Right kidney (tissue), 1 donor: ENCODE measurements at regions not wholly inside any gene's neighbourhood (a gene's known extent, or its start where the extent isn't known, plus 50 kb on each side); places are given as distances from the start of the nearest gene placed in this dataset.

Experiments
- DNase-seq: peaks from one replicate; pipeline ENCODE4 v3.0.0-alpha.2; 2016

DNA sequence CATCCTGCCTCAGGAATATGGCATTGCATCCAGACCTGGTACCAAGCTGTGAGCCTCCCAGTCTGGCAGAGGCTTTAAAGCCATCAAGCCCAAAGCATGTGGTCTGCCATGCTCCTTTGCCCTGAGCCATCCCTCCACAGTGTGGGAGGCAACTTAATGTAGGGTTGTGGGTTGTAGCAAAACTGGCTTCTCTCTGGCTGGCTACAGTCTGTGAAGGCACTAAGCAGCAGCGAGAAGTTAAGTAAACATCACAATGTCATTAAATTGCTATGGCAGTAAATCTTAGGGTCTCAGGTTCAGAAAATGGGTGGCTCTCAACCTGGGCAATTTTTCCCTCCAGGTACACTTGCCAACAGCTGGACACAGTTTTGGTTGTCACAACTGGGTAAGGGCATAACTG, 472.9 kb downstream of the PREX1 start:
- DNase-seq, result no peak

DNA sequence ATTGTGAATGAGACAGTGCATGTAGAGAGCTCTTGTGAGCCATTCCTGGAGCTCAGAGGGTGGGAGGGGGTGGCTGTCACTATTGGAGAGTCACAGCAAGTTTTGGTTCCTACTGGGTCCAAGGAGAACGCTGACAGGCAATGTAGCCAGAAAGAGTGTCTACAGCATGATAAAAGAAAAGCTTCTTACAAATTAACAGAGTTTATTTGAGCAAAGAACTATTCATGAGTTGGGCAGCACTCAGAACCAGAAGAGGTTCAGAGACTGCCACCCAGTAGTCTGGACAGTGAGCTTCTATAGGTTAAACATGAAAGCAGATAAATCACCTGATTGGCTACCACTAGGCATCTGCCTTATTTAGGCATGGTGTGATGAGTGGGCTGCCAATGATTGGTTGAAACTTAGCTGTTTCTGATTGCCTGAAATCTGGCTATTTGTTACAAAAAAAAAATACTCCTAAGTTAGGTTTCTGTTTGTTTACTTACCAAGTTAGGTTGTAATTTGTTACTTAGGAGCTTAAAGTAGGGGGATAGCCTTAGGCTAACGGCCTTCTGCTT, 473.4 kb downstream of the PREX1 start:
- no peak for DNase-seq

DNA sequence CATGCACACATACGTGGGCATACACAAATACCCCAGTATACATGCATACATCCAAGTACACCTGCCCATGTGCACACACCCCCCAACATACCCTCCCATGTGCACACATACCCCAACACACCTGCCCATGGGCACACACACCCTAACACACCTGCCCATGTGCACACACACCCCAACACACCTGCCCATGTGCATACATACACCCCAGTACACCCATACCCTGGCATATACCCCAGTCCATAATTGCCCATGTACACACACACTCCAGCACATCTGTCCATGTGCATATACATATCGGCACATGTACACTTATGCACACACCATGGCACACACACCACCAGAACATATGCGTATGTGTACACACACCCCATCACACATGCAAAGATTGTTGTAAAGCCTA, 475.2 kb downstream of the PREX1 start:
- DNase-seq, result no peak

DNA sequence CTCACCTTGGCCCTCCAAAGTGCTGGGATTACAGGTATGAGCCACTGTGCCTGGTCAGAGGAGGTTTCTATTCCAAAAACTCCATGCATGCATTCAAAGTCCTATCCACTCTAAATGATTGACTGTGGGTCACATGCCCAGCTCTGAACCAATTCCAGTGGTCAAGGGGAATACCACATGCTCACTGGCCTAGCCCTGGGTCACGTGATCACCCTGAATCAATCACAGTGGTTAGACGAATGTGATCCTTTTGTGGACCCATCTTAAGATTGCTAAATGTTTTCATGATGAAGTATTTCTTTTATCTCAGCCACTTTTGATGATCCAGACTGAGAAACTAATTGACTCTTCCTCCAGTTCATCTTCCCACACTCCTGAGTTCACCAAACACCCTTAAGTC, 475.8 kb downstream of the PREX1 start:
- no peak for DNase-seq

DNA sequence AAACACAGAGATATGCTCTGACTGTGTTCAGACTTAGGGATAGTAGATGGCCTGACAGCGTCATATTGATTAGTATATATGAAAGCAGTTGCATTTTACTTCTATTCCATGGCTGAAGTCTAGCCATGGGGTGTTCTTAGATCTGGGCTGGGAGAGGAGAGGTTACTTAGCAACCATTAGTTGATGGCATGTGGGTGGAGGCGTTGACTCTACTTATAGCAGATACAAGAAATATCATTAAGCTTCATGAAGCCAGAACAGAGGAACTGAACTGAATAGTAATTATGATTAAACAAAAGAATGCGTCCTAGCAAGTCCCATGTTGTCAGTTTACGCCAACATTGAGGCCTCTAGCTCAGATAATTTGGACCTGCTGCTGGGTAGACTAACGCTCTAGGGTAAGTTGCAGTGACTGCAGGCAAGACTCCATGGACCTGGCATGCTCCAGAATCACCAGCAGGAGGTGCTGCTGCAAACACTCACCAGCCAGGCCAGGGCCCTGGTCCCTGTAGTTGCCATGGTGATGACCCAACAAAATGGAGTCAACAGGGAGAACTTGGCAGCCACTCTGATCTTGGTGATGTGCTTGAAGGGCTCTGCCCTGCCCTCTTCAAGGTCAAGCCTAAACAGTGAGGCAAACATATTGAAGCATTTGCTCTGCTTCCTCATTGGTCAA, 477.3 kb downstream of the PREX1 start:
- DNase-seq, result no peak

DNA sequence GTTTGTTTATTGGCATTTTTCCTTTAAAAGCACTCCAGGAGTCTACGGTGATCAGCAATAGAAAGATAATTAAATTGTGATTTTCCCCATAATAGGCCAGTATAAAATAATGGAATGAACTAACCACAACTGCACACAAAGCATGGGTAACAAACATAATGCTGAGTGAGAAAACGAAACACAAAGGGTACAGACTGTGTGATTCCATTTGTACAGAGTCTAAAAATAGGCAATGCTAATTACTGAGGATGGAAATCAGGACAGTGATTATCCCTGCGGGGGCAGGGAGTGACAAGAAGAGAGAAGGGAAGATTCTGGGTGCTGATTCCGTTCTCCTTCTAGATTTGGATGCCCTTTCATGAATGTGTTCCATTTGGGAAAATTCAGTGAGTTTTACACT, 478.1 kb downstream of the PREX1 start:
- no peak for DNase-seq

DNA sequence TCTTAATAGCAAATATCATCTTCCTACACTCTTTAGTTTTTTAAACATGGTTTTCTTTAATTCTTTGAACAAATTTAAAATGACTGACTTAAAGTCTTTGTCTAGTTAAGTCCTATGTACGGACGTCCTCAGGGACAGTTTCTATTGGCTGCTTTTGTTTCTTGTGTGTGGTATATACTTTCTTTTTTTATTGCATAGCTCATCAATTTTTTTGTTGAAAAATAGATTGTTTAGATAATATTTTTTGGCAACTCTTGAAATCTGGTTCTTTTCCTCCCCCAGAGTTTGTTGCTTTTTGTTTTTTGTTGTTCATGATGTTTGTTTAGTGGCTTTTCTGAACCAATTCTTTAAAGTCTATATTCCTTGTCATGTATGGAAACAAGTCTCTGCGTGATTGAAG, 479.8 kb downstream of the PREX1 start:
- no peak for DNase-seq

DNA sequence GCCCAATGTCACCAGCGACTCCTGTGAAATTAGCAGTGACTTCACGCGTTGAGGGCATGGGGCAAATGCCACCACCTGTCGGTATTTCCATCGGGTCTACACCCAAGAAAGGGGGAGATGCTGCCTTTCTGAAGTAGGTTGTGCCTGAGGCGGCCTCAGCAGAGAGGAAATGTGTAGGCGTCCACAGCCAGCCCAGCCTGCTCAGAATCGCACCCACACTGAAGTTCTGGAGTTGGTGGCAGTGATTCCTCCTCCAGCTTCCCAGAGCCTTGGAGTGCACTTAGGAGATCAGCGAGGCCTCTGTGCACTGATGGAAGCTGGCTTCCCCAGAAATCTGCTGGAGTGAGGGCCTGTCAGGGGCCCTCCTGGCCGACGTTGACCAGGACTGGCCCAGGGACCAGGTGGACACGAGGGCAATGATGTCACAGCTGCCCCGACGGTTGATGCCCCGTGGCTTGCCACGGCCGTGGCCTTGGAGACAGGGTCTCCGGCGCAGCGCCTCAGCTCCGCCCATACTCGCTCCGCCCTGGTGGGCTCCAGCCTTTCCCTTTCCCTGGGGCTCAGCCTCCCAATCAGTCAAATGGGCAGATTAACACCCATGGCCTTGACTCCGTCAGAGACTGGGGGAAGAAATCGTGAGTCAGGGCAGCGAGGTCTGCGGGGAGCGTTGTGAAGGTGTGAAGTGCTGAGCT, 484.8 kb downstream of the PREX1 start:
- DNase-seq, result no peak

DNA sequence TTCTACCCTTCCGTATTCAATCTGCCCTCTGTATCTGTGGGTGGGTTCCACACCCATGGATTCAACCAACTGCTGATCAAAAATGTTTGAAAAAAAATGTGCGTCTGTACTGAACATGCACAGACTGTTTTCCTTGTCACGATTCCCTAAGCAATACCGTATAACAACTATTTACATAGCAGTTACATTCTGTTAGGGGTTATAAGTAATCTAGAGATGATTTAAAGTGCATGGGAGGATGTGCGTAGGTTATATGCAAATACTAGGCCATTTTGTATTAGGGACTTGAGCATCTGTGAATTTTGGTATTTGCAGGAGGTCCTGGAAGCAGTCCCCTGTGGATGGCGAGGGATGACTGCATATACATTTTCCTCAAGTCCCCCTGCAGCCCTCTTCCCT, 486.9 kb downstream of the PREX1 start:
- DNase-seq, result no peak

DNA sequence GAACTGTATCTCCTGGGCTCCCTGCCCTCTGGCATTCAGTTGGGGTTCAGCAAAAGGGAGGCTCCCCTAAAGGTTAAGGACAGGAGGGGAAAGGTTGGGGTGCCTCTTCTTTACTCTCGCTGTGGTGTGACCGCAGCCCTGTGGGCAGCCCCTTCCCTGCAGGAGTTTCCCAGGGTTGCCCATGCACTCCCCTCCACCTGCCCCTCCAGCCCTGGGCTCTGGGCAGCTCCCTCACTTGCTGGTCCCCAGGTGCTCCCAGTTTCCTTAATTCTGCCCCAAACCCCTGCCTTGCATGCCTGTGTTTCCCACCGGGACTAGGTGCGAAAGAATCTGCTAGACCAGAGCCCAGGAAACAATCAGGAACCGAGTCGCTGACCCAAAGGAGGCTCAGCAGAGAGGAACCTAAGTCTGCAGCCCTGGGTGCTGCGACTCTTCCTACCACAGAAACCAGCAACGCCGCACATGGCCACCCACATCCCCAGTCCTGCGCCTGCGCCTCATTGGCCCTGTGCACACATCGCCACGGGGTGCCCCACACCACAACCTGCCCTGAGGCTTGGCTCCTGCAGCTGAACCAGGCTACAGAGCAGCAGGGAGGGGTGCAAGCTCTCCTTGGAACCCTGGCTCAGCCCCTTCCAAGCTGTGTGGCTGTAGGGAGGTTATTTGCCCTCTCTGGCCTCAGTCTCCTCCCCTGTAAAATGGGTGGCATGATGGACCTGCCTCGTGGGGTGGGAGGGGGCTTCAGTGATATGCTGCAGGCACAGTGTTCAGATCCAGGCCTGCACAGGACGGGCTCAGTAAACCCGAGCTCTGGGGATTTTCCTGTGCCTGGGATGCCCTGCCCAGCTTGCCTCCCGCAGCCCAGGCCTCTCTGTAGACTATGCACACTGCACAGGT, 487.6 kb downstream of the PREX1 start:
- no peak for DNase-seq

DNA sequence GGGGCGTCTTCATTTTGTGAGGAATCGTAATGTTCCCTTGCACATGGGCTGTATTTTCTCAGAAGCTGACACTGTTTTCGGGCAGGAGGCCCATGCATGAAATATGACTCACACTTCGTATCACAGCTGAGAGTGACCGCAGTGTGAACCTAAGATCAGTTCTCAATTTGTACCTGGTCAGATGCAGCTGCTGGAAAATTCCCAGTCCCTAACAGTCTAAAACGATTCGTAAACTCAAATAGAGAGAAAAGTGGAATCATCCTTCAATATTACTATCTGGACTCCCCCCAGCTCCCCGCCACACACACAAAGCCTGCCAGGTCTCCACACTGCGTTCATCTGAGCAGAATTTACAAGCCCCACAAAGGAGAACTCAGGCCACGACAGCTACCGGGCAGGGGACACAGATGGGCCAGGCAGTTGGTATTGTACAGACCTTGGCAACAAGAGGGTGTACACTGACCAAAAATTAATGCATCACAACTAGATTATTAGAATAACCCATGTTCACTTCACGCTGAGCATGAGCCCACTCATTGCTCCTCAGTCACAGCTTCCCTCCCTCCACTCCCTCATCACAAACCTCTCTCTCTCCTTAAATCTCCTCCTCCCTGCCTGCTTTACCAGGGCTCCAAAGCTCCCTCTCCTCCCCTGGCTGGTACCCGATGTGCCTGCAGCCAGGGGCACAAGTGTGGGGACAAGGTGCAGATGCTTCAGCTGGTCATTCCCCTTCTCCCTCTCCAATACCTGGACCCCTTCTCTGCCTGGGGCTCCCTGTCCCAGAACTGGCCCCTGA, 488.4 kb downstream of the PREX1 start:
- DNase-seq, result no peak

DNA sequence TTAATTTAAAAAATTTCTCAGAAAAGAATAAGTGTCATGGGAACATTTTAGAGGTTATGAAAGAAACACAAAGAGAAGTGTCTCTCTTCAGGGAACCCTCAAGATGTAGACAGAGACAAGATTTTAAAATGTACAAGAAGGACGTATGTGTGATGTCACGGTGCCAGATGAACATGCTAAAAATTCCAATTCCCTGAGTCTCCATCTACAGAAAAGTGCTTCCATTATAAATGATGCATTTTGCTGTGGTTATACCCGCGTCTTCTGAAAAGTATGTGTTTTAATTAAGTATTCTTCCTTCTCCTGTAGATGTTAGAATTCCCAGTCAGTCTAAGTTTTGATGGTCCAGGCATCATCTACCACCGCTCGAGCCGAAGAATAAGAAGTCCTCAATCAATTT, 489.1 kb downstream of the PREX1 start:
- DNase-seq, result no peak

DNA sequence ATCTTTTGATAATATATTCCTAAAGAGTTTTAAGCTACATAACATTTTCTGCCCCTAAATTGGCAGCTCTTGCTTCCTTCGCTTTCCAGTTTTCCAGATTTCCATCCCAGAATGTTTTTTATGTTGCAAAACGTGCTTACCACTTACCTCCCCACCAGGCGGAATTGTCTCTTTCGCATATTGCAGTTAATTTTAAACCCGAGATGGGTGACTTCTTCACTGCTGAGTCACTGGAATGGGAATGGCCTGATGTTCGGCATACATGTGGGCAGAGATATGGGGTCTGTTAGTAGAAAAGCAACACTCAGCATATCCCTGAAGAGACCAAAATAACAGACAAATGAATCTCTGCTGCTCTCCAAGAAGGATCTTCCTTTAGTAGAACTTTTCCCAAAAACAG, 491.2 kb downstream of the PREX1 start:
- DNase-seq, result no peak

DNA sequence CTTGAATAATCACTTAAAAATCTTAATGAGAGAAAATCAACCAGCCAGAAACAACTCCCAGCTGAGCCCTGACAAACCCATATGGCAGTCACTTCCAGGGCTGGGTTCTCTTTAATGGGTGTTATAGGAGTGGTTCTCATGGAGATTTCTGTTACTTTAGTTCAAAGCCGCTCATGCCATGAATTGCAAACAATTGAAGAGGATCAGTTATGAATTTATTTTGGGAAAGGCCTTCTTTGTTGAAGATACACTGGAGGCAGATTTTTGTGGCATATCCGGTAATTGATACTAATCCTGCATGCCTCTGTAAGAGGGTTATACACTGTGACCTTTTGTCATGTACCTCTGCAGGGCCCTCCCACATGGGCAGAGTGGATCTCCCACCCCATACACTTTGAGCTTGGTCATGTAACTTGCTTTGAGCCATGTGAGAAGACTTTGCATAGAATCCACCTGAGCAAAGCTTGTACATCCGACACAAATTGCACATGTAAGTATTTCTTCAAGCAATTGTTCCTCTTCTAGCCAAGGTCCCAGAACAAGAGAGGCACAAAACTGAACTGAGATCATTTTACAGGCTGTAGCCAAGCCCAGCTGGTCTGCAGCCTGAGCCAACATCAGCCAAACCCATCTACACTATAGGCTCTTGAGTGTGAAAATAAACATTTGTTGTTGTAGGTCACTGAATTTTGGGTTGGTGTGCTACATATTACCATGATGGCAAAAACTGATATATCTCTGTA, 492.3 kb downstream of the PREX1 start:
- DNase-seq, result no peak

DNA sequence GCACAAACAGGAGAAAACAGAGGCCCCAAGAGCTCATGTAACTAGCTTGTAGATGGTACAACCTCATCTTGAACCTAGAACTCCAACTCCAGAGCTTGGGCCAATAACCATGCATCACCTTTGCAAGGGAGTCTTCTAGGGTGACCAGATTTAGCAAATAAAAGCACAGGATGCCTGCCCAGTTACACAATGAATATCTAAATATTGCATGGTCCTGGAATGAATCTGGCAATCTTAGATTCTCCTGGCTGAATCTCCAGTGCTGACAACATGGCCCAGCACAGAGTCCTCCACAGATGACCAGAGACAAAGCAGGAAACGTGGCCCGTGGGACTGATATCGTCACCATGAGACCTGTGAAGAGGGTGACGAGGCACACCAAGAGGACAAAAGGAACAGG, 494.1 kb downstream of the PREX1 start:
- DNase-seq, result no peak

DNA sequence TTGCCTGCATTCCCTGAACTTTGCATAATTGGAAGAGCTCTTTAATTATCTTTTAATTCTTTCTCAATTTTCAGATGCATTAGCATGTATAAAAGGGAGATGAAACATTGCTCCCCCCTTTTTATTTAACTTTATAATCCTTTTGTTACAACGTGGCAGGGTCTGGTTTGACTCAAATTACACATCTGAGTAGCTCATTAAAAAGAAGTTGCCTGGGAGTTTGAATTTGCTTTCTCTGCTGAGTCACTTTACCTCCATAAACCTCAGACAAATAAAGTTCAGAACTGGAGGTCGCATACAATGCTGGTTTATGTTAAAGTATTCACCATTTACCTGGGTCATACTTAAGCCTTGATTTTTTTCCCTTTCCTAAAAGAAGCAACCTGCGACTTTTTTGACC, 495.2 kb downstream of the PREX1 start:
- DNase-seq, result no peak

DNA sequence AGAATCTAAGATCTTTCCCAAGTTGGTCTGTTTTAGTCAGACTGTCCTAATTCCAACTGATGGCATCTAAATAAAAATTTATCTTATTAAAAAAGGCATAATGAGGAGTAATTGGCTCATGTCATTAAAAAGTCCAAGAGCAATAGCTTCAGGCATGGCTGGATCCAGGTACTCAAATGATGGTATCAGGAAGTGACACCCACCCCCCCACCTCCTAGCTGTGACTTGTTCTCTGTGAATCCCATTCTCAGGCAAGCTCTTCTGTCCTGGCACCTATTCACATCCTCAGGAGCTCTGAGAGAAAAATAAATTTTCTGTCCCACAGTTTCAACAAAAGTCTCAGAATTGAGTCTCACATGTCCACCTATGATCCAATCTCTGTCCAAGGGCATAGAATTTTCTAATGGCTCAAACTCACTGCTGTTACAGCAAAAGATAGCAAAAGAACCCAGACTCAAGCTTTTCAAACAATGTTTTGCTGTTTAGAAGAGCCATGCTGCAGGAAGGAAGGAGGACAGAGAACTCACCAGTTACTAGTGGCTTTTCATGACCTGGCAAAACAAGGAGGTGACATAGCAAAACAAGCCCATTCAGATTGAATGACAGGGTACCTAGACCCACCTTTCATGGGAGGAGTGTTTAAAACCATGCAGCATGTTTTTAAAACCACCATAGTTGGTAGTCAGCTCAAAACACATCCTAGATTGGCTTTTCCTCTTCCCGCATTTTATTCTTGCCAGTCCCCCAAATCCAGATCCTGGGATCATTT, 496.1 kb downstream of the PREX1 start:
- DNase-seq, result no peak

DNA sequence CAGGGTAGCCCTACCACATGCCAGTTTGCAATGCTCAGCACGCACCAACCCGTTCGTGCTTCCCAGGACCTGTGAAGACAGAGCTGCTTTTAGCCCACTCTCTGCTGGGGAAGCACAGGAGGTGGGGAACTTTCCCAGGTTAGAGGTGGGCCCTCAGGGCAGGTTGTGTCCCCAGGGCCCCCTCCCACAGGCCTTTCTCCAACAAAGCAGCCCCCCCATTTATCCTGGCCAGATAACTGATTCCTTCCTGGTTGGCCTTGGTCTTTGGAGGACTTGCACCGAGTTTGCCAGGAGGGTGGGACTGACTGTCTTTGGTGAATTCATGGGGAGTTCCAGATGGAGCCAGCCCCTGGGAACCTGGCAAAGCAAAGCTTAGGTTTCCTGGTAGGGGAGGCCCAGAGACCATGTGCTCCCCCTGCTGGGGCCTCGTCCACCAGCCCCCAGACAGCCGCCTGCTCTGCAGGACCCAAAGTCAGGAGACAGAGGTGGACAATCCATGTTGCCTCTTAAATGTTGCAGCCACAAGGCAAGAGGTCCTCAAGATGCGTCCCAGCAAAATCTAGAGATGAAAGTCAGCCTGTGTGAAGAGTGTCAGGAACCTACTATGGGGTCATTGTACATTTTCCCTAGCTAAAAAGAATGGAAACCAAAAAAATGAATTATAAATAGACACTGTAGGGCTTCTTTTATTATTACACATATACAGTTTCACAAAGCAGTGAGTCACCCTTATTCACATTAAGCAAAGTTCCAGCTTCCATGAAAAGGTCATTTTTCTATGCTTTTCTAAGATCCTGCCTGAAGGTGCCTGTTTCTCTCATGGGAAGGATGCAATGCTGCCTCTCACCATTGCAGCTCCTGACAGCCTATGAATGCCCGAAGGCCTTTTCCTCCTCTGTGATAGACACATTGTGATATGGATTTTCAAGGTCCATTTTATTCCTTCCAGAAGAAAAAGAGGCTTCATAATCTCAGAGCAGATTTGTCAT, 497.8 kb downstream of the PREX1 start:
- DNase-seq, result no peak

DNA sequence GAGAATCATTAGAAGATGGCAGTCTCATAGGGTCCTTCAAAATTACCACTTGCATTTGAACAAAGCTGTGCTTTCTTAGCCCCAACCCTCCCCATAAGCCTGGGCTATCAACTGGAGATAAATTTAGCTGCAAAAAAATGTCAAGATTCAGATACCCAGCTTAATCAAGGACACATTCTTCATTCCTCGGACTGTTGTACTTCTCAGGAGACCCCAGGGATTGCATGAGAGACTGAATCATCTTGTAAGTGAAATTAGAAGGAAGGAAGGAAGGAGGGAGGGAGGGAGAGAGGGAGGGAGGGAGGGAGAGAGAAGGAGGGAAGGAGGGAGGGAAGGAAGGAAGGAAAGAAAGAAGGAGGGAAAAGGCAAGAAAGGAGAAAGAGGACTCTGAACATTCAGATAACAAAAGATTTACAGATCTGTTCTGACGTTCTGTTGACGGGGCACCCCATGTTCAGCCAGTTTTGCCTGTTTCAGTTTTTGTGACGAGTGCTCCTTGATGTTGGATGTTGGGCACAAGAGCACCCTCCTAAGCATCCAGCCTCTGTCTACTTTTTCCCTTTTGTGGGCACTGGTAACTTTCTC, 498.7 kb downstream of the PREX1 start:
- no peak for DNase-seq
